H1 (cell line): ENCODE measurements at regions not wholly inside any gene's neighbourhood (a gene's known extent, or its start where the extent isn't known, plus 50 kb on each side); places are given as distances from the start of the nearest gene placed in this dataset.

Experiments
- CTCF ChIA-PET: fragments of 300-600 bp; sonication (Branson Sonifier 250); formaldehyde crosslinking; loops from one replicate; lab custom pipeline; 2021; ENCODE audit not compliant: partially characterized antibody; lab: Charles Lee
- POLR2A ChIA-PET: fragments of 300-600 bp; sonication (Branson Sonifier 250); formaldehyde crosslinking; loops from one replicate; lab custom pipeline; 2021; ENCODE audit warnings: inconsistent platforms; ENCODE audit not compliant: partially characterized antibody; lab: Charles Lee
- DNase-seq, 2 experiments: peaks; one replicate each; pipeline versions ENCODE4 v3.0.0 to v3.0.0-alpha.2; 2010 to 2022; ENCODE audit warnings: low spot score in 2 of 2, low read depth in 1 of 2, mixed read lengths in 1 of 2
- FAIRE-seq: peaks from 2 replicates; lab custom pipeline; 2011; peaks lifted over from hg19 to GRCh38; lab: Jason Lieb, UNC
- H2AFZ ChIP-seq: 2 replicates; pipeline ENCODE4 v1.8.1; 2012; ENCODE audit warnings: low read length, inconsistent platforms
- H2AK5ac ChIP-seq: 2 replicates; pipeline ENCODE4 v1.6.1; 2013; ENCODE audit warnings: low read depth, low read length
- H2BK120ac ChIP-seq: replicated peaks from 2 replicates; pipeline ENCODE3; 2013; ENCODE audit warnings: low read depth, low read length, inconsistent platforms
- H2BK12ac ChIP-seq: 2 replicates; pipeline ENCODE4 v1.6.1; 2013; ENCODE audit warnings: low read depth, low read length
- H2BK15ac ChIP-seq: 2 replicates; pipeline ENCODE4 v1.6.1; 2013; ENCODE audit warnings: low read length
- H2BK20ac ChIP-seq: 2 replicates; pipeline ENCODE4 v1.6.1; 2013; ENCODE audit warnings: low read length
- H2BK5ac ChIP-seq: 2 replicates; pipeline ENCODE4 v1.6.1; 2013; ENCODE audit warnings: low read depth, low read length
- H3K14ac ChIP-seq: 2 replicates; pipeline ENCODE4 v1.6.1; 2013; ENCODE audit warnings: inconsistent platforms; ENCODE audit not compliant: insufficient read length
- H3K18ac ChIP-seq: 2 replicates; pipeline ENCODE4 v1.6.1; 2013; ENCODE audit warnings: low read length; ENCODE audit errors: extremely low read depth
- H3K23ac ChIP-seq: 2 replicates; pipeline ENCODE4 v1.6.1; 2013; ENCODE audit warnings: inconsistent platforms; ENCODE audit not compliant: insufficient read length
- H3K23me2 ChIP-seq: 2 replicates; pipeline ENCODE4 v1.6.1; 2013; ENCODE audit warnings: low read depth, low read length
- H3K27ac ChIP-seq: 2 replicates; pipeline ENCODE4 v1.6.1; 2011; ENCODE audit warnings: low read depth, low read length, inconsistent platforms
- H3K27me3 ChIP-seq, 4 experiments: replicated peaks in 1 of 4; 1 replicate in 1 of 4; 2 replicates in 3 of 4; pipeline versions ENCODE4 v1.6.1 to v1.8.1; 2011 to 2013; ENCODE audit warnings: low read length in 3 of 4, mild to moderate bottlenecking in 3 of 4, inconsistent platforms in 2 of 4, mixed read lengths in 2 of 4, moderate library complexity in 1 of 4; ENCODE audit not compliant: control insufficient read depth in 3 of 4, insufficient read depth in 3 of 4; ENCODE audit errors: extremely low read depth in 1 of 4
- H3K36me3 ChIP-seq, 4 experiments: 2 replicates each; pipeline versions ENCODE4 v1.6.1 to v1.8.1; 2011 to 2013; ENCODE audit warnings: mild to moderate bottlenecking in 4 of 4, low read length in 3 of 4, moderate library complexity in 2 of 4, control low read depth in 1 of 4, inconsistent platforms in 1 of 4; ENCODE audit not compliant: insufficient read depth in 4 of 4, control insufficient read depth in 2 of 4
- H3K4ac ChIP-seq: replicated peaks from 2 replicates; pipeline ENCODE3; 2013; ENCODE audit warnings: low read length, low read depth, mixed read lengths, inconsistent platforms; ENCODE audit not compliant: insufficient read length
- H3K4me1 ChIP-seq, 4 experiments: replicated peaks in 1 of 4; 1 replicate in 1 of 4; 2 replicates in 3 of 4; pipeline versions ENCODE4 v1.6.1 to v1.8.1; 2011 to 2013; ENCODE audit warnings: low read length in 3 of 4, inconsistent platforms in 2 of 4, mixed read lengths in 1 of 4; ENCODE audit not compliant: insufficient read depth in 4 of 4, control insufficient read depth in 3 of 4
- H3K4me2 ChIP-seq, 2 experiments: 2 replicates each; pipeline versions ENCODE4 v1.6.1 to v1.8.1; 2011 to 2013; ENCODE audit warnings: low read depth in 2 of 2, low read length in 2 of 2, control low read depth in 1 of 2, inconsistent platforms in 1 of 2, mild to moderate bottlenecking in 1 of 2; ENCODE audit not compliant: insufficient read depth in 1 of 2
- H3K4me3 ChIP-seq, 4 experiments: fragments of 200-600, 300-600 bp in 1 of 4; sonication (generic), shearing (Covaris generic), sonication (Bioruptor Twin) in 1 of 4; 2 replicates each; pipeline versions ENCODE4 v1.5.1 to v1.8.1; 2011 to 2016; ENCODE audit warnings: low read length in 4 of 4, low read depth in 3 of 4, control low read depth in 2 of 4, inconsistent platforms in 2 of 4, mild to moderate bottlenecking in 2 of 4, mixed read lengths in 1 of 4, moderate library complexity in 1 of 4; ENCODE audit not compliant: insufficient read depth in 2 of 4; ENCODE audit errors: extremely low read depth in 1 of 4
- H3K56ac ChIP-seq: replicated peaks from 2 replicates; pipeline ENCODE3; 2013; ENCODE audit warnings: low read depth, mild to moderate bottlenecking, mixed read lengths, low read length, inconsistent platforms; ENCODE audit not compliant: insufficient read length
- H3K79me1 ChIP-seq: 2 replicates; pipeline ENCODE4 v1.6.1; 2013; ENCODE audit warnings: low read depth, low read length, control low read depth
- H3K79me2 ChIP-seq, 2 experiments: 2 replicates each; pipeline versions ENCODE4 v1.6.1 to v1.8.1; 2012 to 2013; ENCODE audit warnings: low read length in 2 of 2, mild to moderate bottlenecking in 2 of 2, inconsistent platforms in 1 of 2; ENCODE audit not compliant: insufficient read depth in 2 of 2, control insufficient read depth in 1 of 2
- H3K9ac ChIP-seq, 4 experiments: replicated peaks in 1 of 4; 1 replicate in 1 of 4; 2 replicates in 3 of 4; pipeline versions ENCODE4 v1.6.1 to v1.8.1; 2011 to 2013; ENCODE audit warnings: low read depth in 3 of 4, low read length in 3 of 4, control low read depth in 2 of 4, mild to moderate bottlenecking in 2 of 4, moderate library complexity in 2 of 4, inconsistent platforms in 1 of 4; ENCODE audit errors: extremely low read depth in 1 of 4
- H3K9me3 ChIP-seq, 2 experiments: 2 replicates each; pipeline versions ENCODE4 v1.6.1 to v1.8.1; 2012 to 2013; ENCODE audit warnings: mild to moderate bottlenecking in 2 of 2, moderate library complexity in 2 of 2, control low read depth in 1 of 2, inconsistent platforms in 1 of 2, low read depth in 1 of 2, low read length in 1 of 2, mixed read lengths in 1 of 2; ENCODE audit not compliant: insufficient read depth in 2 of 2
- H4K20me1 ChIP-seq, 2 experiments: replicated peaks in 1 of 2; 2 replicates each; pipeline versions ENCODE3 to v1.8.1; 2011 to 2013; ENCODE audit warnings: inconsistent platforms in 2 of 2, low read length in 2 of 2, mild to moderate bottlenecking in 1 of 2; ENCODE audit not compliant: insufficient read depth in 2 of 2, control insufficient read depth in 1 of 2
- H4K5ac ChIP-seq: 2 replicates; pipeline ENCODE4 v1.6.1; 2013; ENCODE audit warnings: low read length, low read depth, mixed read lengths, inconsistent platforms; ENCODE audit not compliant: insufficient read length
- H4K8ac ChIP-seq: 2 replicates; pipeline ENCODE4 v1.8.0; 2013; ENCODE audit warnings: mild to moderate bottlenecking, moderate library complexity, low read length, inconsistent platforms; ENCODE audit not compliant: insufficient read depth; ENCODE audit errors: extremely low read depth
- H4K91ac ChIP-seq: replicated peaks from 2 replicates; pipeline ENCODE3; 2013; ENCODE audit warnings: low read length, mixed read lengths, inconsistent platforms; ENCODE audit not compliant: insufficient read length
- CEBPB ChIP-seq: IDR thresholded peaks from 2 replicates; pipeline ENCODE4 v1.6.1; 2012; ENCODE audit warnings: low read depth, low read length
- EP300 ChIP-seq, 2 experiments: IDR thresholded peaks; 1 replicate in 1 of 2; 2 replicates in 1 of 2; pipeline ENCODE4 v1.6.1; 2011 to 2012; ENCODE audit warnings: low read depth in 2 of 2, low read length in 2 of 2, mild to moderate bottlenecking in 2 of 2, borderline replicate concordance in 1 of 2, inconsistent platforms in 1 of 2, moderate library complexity in 1 of 2
- FOSL1 ChIP-seq: IDR thresholded peaks from 2 replicates; pipeline ENCODE4 v1.6.1; 2011; ENCODE audit warnings: mild to moderate bottlenecking, low read depth, low read length, moderate library complexity; ENCODE audit not compliant: insufficient read depth
- GTF2F1 ChIP-seq: IDR thresholded peaks from 2 replicates; pipeline ENCODE4 v1.6.1; 2012; ENCODE audit warnings: low read depth, low read length, improper control_type of control experiment, borderline replicate concordance
- MAFK ChIP-seq: IDR thresholded peaks from 2 replicates; pipeline ENCODE4 v1.6.1; 2012; ENCODE audit warnings: low read depth, mild to moderate bottlenecking, improper control_type of control experiment, low read length
- POLR2A ChIP-seq, 2 experiments: IDR thresholded peaks; 1 replicate in 1 of 2; 2 replicates in 1 of 2; pipeline ENCODE4 v1.6.1; 2011; ENCODE audit warnings: low read depth in 2 of 2, low read length in 2 of 2, mild to moderate bottlenecking in 2 of 2; ENCODE audit errors: control extremely low read depth in 1 of 2
- POLR2AphosphoS5 ChIP-seq: IDR thresholded peaks from 2 replicates; pipeline ENCODE4 v1.6.1; 2011; ENCODE audit warnings: low read depth, low read length
- POU5F1 ChIP-seq: IDR thresholded peaks from 2 replicates; pipeline ENCODE4 v1.6.1; 2011; ENCODE audit warnings: low read depth, mild to moderate bottlenecking, low read length, moderate library complexity
- TEAD4 ChIP-seq: IDR thresholded peaks from 2 replicates; pipeline ENCODE4 v1.6.1; 2012; ENCODE audit warnings: low read depth, low read length, inconsistent platforms, mixed read lengths
- YY1 ChIP-seq: IDR thresholded peaks from 2 replicates; pipeline ENCODE4 v1.6.1; 2011; ENCODE audit warnings: low read depth, mild to moderate bottlenecking, low read length
- WGBS, 2 experiments: shearing (Covaris generic) in 1 of 2; methylation state at CpG; one replicate each; pipeline versions ENCODE4 v1.1.6 to v1.1.7; 2013 to 2015; ENCODE audit warnings: low lambda C conversion rate in 2 of 2, mixed read lengths in 2 of 2, inconsistent platforms in 1 of 2, low coverage in 1 of 2, missing lambda C conversion rate in 1 of 2; ENCODE audit not compliant: insufficient replicate concordance in 2 of 2, insufficient coverage in 1 of 2, insufficient read length in 1 of 2; ENCODE audit errors: extremely low coverage in 1 of 2, missing lambda C conversion rate in 1 of 2; 5-methylcytosine and 5-hydroxymethylcytosine counted together

GRCh38 chr21:16441789-16442188, 712.0 kb downstream of the USP25 start:
- Histone ChIP-seq H3K4me3 (no peak overlapping the region), H3K79me1 (no peaks in the 10 kb centered on the region), H4K20me1 (no peaks in the 10 kb centered on the region), H2BK20ac (no peak overlapping the region), H3K23me2 (no peaks in the 10 kb centered on the region), H2BK12ac (no peak overlapping the region), H3K36me3 (no peaks in the 10 kb centered on the region), H3K23ac (no peak overlapping the region), H3K27me3 (no peaks in the 10 kb centered on the region), H4K8ac (no peak overlapping the region), H3K18ac (no peak overlapping the region), H3K4me1 (no peaks in the 10 kb centered on the region), H3K56ac (no peak overlapping the region), H3K79me2 (no peaks in the 10 kb centered on the region), H2BK120ac (no peak overlapping the region), H4K5ac (no peak overlapping the region), H2AK5ac (no peak overlapping the region), H3K4ac (no peak overlapping the region), H2AFZ (no peak overlapping the region), H3K9ac (no peak overlapping the region), H3K9me3 (no peaks in the 10 kb centered on the region), H2BK5ac (no peak overlapping the region), H3K27ac (no peak overlapping the region), H4K91ac (no peak overlapping the region), H3K14ac (no peak overlapping the region), H3K4me2 (no peak overlapping the region), H2BK15ac (no peak overlapping the region)
- CTCF ChIA-PET = no interaction called here
- DNase-seq = no peak
- POLR2A ChIA-PET = no interaction called here
- no peak for FAIRE-seq
- TF ChIP-seq POU5F1 = no peak
- TF ChIP-seq EP300 (IDR thresholded peaks at IDR 0.05; ENCODE audit: borderline replicate concordance in 1 of 2, low read depth in 2 of 2, low read length in 2 of 2) = no peak
- TF ChIP-seq GTF2F1 = no peak
- no peak for TF ChIP-seq CEBPB
- TF ChIP-seq FOSL1 = no peak
- TF ChIP-seq POLR2AphosphoS5 = no peak
- no peak for TF ChIP-seq POLR2A (IDR thresholded peaks at IDR 0.05; ENCODE audit: control extremely low read depth in 1 of 2, low read depth in 2 of 2, low read length in 2 of 2)
- no peak for TF ChIP-seq YY1
- TF ChIP-seq TEAD4 = no peak
- TF ChIP-seq MAFK = no peak
- 94% methylated on average over 1 of the region's 1 CpG; no CpG with 5 or more reads in 1 of the 2 experiments for WGBS, 2 experiments
